OCI-LY1 (cell line): ENCODE measurements at regions not wholly inside any gene's neighbourhood (a gene's known extent, or its start where the extent isn't known, plus 50 kb on each side); places are given as distances from the start of the nearest gene placed in this dataset.

Experiments
- CTCF ChIP-seq: fragments of 200-600 bp; sonication (generic), shearing (Covaris generic); IDR thresholded peaks from 2 replicates; pipeline ENCODE4 v1.5.1; 2017; ENCODE audit warnings: mild to moderate bottlenecking, antibody characterized with exemption, low read length, moderate library complexity, mixed read lengths
- EZH2 ChIP-seq: fragments of 200-600 bp; sonication (generic), shearing (Covaris generic); IDR thresholded peaks from 2 replicates; pipeline ENCODE4 v1.8.0; 2017; ENCODE audit warnings: borderline replicate concordance, mixed run types, mild to moderate bottlenecking, antibody characterized with exemption, low read length, moderate library complexity, mixed read lengths

GRCh38 chr20:11797156-11797555 lies 120.5 kb upstream of the BTBD3 start:
- TF ChIP-seq CTCF (no peak), EZH2 (no peak)
